ENCODE measurements at regions not wholly inside any gene's neighbourhood (a gene's known extent, or its start where the extent isn't known, plus 50 kb on each side); places are given as distances from the start of the nearest gene placed in this dataset.

- TF ChIP-seq, protein P1, sequence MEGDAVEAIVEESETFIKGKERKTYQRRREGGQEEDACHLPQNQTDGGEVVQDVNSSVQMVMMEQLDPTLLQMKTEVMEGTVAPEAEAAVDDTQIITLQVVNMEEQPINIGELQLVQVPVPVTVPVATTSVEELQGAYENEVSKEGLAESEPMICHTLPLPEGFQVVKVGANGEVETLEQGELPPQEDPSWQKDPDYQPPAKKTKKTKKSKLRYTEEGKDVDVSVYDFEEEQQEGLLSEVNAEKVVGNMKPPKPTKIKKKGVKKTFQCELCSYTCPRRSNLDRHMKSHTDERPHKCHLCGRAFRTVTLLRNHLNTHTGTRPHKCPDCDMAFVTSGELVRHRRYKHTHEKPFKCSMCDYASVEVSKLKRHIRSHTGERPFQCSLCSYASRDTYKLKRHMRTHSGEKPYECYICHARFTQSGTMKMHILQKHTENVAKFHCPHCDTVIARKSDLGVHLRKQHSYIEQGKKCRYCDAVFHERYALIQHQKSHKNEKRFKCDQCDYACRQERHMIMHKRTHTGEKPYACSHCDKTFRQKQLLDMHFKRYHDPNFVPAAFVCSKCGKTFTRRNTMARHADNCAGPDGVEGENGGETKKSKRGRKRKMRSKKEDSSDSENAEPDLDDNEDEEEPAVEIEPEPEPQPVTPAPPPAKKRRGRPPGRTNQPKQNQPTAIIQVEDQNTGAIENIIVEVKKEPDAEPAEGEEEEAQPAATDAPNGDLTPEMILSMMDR (IDR thresholded peaks at IDR 0.05), result no peak
- TF ChIP-seq POLR2AphosphoS5 (IDR thresholded peaks at IDR 0.05; ENCODE audit: insufficient read depth in 1 of 2, low read depth in 1 of 2), result no peak
These were observed 104.2 kb downstream of the SEC61B start for GRCh38 chr9:99326112-99326916.

All from vagina (tissue), 2 donors.